WTC11 (cell line): ENCODE measurements at regions not wholly inside any gene's neighbourhood (a gene's known extent, or its start where the extent isn't known, plus 50 kb on each side); places are given as distances from the start of the nearest gene placed in this dataset.
"Not testable (repeated sequence)": the region's sequence is repeated elsewhere in the genome, so short reads cannot be mapped to it uniquely, and the experiment has no call there.

Experiments used
- ATAC-seq: fragments of 200-7000 bp; cut with Tn5 transposase; 2 replicates; pipeline ENCODE4 v1.10.0; 2021; ENCODE audit warnings: mild to moderate bottlenecking, moderate library complexity
- CTCF ChIA-PET: fragments of 300-600 bp; sonication (Branson Sonifier 250); formaldehyde crosslinking; loops from one replicate; lab custom pipeline; 2021; ENCODE audit warnings: antibody characterized with exemption; lab: Charles Lee
- POLR2A ChIA-PET: fragments of 350-600 bp; sonication (Branson Sonifier 250); formaldehyde crosslinking; loops from one replicate; lab custom pipeline; 2021; ENCODE audit warnings: antibody characterized with exemption; lab: Charles Lee
- DNase-seq: peaks from one replicate; pipeline ENCODE4 v3.0.0; 2021; ENCODE audit warnings: low spot score
- H3K27ac Mint-ChIP-seq: 2 replicates; pipeline ENCODE4 v1.8.0; 2021; ENCODE audit warnings: mixed read lengths
- H3K27me3 Mint-ChIP-seq: 2 replicates; pipeline ENCODE4 v1.8.0; 2021; ENCODE audit warnings: low read depth, mild to moderate bottlenecking, moderate library complexity, mixed read lengths
- H3K36me3 Mint-ChIP-seq: 2 replicates; pipeline ENCODE4 v1.8.0; 2021; ENCODE audit warnings: mixed read lengths
- H3K4me1 Mint-ChIP-seq: 2 replicates; pipeline ENCODE4 v1.8.0; 2022; ENCODE audit warnings: mixed read lengths
- H3K4me3 Mint-ChIP-seq: 2 replicates; pipeline ENCODE4 v1.8.0; 2021; ENCODE audit warnings: mild to moderate bottlenecking, moderate library complexity, mixed read lengths
- H3K9me3 Mint-ChIP-seq: 2 replicates; pipeline ENCODE4 v1.8.0; 2021; ENCODE audit warnings: mixed read lengths
- AFF4 ChIP-seq: sonication (generic); formaldehyde crosslinking; IDR thresholded peaks from 2 replicates; pipeline ENCODE4 v1.8.1; 2023; ENCODE audit warnings: mild to moderate bottlenecking, missing genetic modification reagents, borderline replicate concordance
- AR ChIP-seq: fragments of 250-450 bp; sonication (Bioruptor Pico); IDR thresholded peaks from 2 replicates; pipeline ENCODE4 v1.9.0; 2021; ENCODE audit warnings: mild to moderate bottlenecking
- ATF2 ChIP-seq: sonication (generic); formaldehyde crosslinking; IDR thresholded peaks from 2 replicates; pipeline ENCODE4 v1.8.1; 2022; ENCODE audit warnings: low read depth, missing genetic modification reagents, borderline replicate concordance
- CBFB ChIP-seq: sonication (generic); formaldehyde crosslinking; IDR thresholded peaks from 2 replicates; pipeline ENCODE4 v1.8.1; 2022; ENCODE audit warnings: mild to moderate bottlenecking, low read depth, missing genetic modification reagents
- CDX4 ChIP-seq: fragments of 250-450 bp; sonication (Bioruptor Pico); IDR thresholded peaks from 2 replicates; pipeline ENCODE4 v1.9.0; 2021; ENCODE audit warnings: moderate library complexity, mild to moderate bottlenecking, inconsistent platforms, borderline replicate concordance
- ETV6 ChIP-seq: sonication (generic); formaldehyde crosslinking; IDR thresholded peaks from 2 replicates; pipeline ENCODE4 v1.8.1; 2022; ENCODE audit warnings: mild to moderate bottlenecking, missing genetic modification reagents
- JAZF1 ChIP-seq: fragments of 250-450 bp; sonication (Bioruptor Pico); IDR thresholded peaks from 2 replicates; pipeline ENCODE4 v1.9.0; 2021; ENCODE audit warnings: moderate library complexity, mild to moderate bottlenecking, inconsistent platforms
- MLX ChIP-seq: sonication (generic); formaldehyde crosslinking; IDR thresholded peaks from 2 replicates; pipeline ENCODE4 v1.8.1; 2023; ENCODE audit warnings: mild to moderate bottlenecking, missing genetic modification reagents, moderate library complexity
- NR1H2 ChIP-seq: sonication (generic); formaldehyde crosslinking; IDR thresholded peaks from 2 replicates; pipeline ENCODE4 v1.9.0; 2021; ENCODE audit warnings: mild to moderate bottlenecking, moderate library complexity, missing genetic modification reagents
- NR3C1 ChIP-seq: sonication (generic); formaldehyde crosslinking; conservative IDR thresholded peaks from 2 replicates; pipeline ENCODE4 v1.8.1; 2023; ENCODE audit warnings: low read depth, mild to moderate bottlenecking, missing genetic modification reagents
- PRRX2 ChIP-seq: fragments of 250-450 bp; sonication (Bioruptor Pico); IDR thresholded peaks from 2 replicates; pipeline ENCODE4 v1.8.0; 2021; ENCODE audit warnings: mild to moderate bottlenecking
- SMAD3 ChIP-seq: sonication (generic); formaldehyde crosslinking; IDR thresholded peaks from 2 replicates; pipeline ENCODE4 v1.8.0; 2022; ENCODE audit warnings: missing genetic modification reagents, mild to moderate bottlenecking, borderline replicate concordance
- SMAD4 ChIP-seq: sonication (generic); formaldehyde crosslinking; IDR thresholded peaks from 2 replicates; pipeline ENCODE4 v1.8.0; 2022; ENCODE audit warnings: mild to moderate bottlenecking, missing genetic modification reagents
- TCF7 ChIP-seq: sonication (generic); formaldehyde crosslinking; IDR thresholded peaks from 2 replicates; pipeline ENCODE4 v1.8.0; 2022; ENCODE audit warnings: mild to moderate bottlenecking, low read depth, missing genetic modification reagents, moderate library complexity
- TEAD4 ChIP-seq: sonication (generic); formaldehyde crosslinking; IDR thresholded peaks from 2 replicates; pipeline ENCODE4 v1.8.0; 2022; ENCODE audit warnings: mild to moderate bottlenecking, missing genetic modification reagents
- ZMAT4 ChIP-seq: fragments of 250-450 bp; sonication (Bioruptor Pico); IDR thresholded peaks from 2 replicates; pipeline ENCODE4 v1.9.0; 2021; ENCODE audit warnings: mild to moderate bottlenecking
- ZNF121 ChIP-seq: sonication (generic); formaldehyde crosslinking; IDR thresholded peaks from 2 replicates; pipeline ENCODE4 v1.8.0; 2023; ENCODE audit warnings: missing genetic modification reagents
- ZNF138 ChIP-seq: sonication (generic); formaldehyde crosslinking; conservative IDR thresholded peaks from 2 replicates; pipeline ENCODE4 v1.8.1; 2022; ENCODE audit warnings: mild to moderate bottlenecking, moderate library complexity, missing genetic modification reagents

GRCh38 chr18:60246606-60247005 lies 126.0 kb downstream of the MC4R start:
- Mint-ChIP-seq H3K27ac (no peak overlapping the region), H3K9me3 (no peaks in the 10 kb centered on the region), H3K36me3 (no peaks in the 10 kb centered on the region), H3K4me1 (peaks cover 11% of the 10 kb centered on the region), H3K4me3 (no peak overlapping the region), H3K27me3 (no peaks in the 10 kb centered on the region)
- no peak for TF ChIP-seq CBFB (CRISPR knock-in tag)
- TF ChIP-seq PRRX2 (CRISPR knock-in tag): no peak
- TF ChIP-seq JAZF1: no peak
- TF ChIP-seq ZNF121: no peak
- TF ChIP-seq ZNF138 (CRISPR knock-in tag): no peak
- no peak for TF ChIP-seq AFF4 (CRISPR knock-in tag)
- no peak for TF ChIP-seq MLX (CRISPR knock-in tag)
- TF ChIP-seq ATF2: no peak
- no peak for TF ChIP-seq ZMAT4
- no peak for TF ChIP-seq TEAD4 (CRISPR knock-in tag)
- no peak for TF ChIP-seq CDX4 (CRISPR knock-in tag)
- TF ChIP-seq TCF7: no peak
- TF ChIP-seq ETV6 (CRISPR knock-in tag): no peak
- TF ChIP-seq NR3C1: no peak
- TF ChIP-seq NR1H2: no peak
- CTCF ChIA-PET: no interaction called here
- no peak for ATAC-seq
- DNase-seq: no peak
- POLR2A ChIA-PET: no interaction called here

- Mint-ChIP-seq H3K9me3 (peaks cover 13% of the 10 kb centered on the region), H3K36me3 (peaks cover 7% of the 10 kb centered on the region), H3K27me3 (no peaks in the 10 kb centered on the region), H3K4me1 (peaks cover 24% of the 10 kb centered on the region), H3K27ac (no peak overlapping the region), H3K4me3 (no peak overlapping the region)
- ATAC-seq (no peak), DNase-seq (no peak)
- no peak for TF ChIP-seq AR (CRISPR knock-in tag)
- TF ChIP-seq SMAD4: no peak
- no peak for TF ChIP-seq SMAD3 (CRISPR knock-in tag)
- no peak for TF ChIP-seq CBFB (CRISPR knock-in tag)
- ChIA-PET POLR2A (no interaction called here), CTCF (no interaction called here)
These were observed 127.5 kb downstream of the MC4R start for GRCh38 chr18:60245096-60245495.

- H3K27ac Mint-ChIP-seq, H3K4me3 Mint-ChIP-seq, H3K27me3 Mint-ChIP-seq, DNase-seq, CTCF ChIA-PET, POLR2A ChIA-PET, ATAC-seq, H3K36me3 Mint-ChIP-seq: not testable (repeated sequence)
- H3K9me3 Mint-ChIP-seq: peaks cover 18% of the 10 kb centered on the region
- H3K4me1 Mint-ChIP-seq: peaks cover 28% of the 10 kb centered on the region
These were observed 133.4 kb downstream of the MC4R start for GRCh38 chr18:60239024-60239710.
